GM12878 (cell line): ENCODE measurements at regions not wholly inside any gene's neighbourhood (a gene's known extent, or its start where the extent isn't known, plus 50 kb on each side); places are given as distances from the start of the nearest gene placed in this dataset.

Experiments
- ATAC-seq: fragments of 200-7000 bp; cut with Tn5 transposase; 3 replicates; pipeline ENCODE4 v1.9.1; 2020; ENCODE audit warnings: mild to moderate bottlenecking, moderate library complexity
- BruUV-seq: library from RNA; stranded (reverse); fragments of 400-500 nt; replicated peaks from 2 replicates; lab custom pipeline; 2021; lab: Mats Ljungman, UMichigan
- CTCF ChIA-PET: fragments of 300-600 bp; sonication (Branson Sonifier 250); formaldehyde crosslinking; extraction: SDS; loops from one replicate; lab custom pipeline; 2021; ENCODE audit warnings: inconsistent platforms; lab: Yijun Ruan, JAX
- POLR2A ChIA-PET: fragments of 350-600 bp; formaldehyde crosslinking; extraction: SDS; loops from one replicate; lab custom pipeline; 2021; ENCODE audit warnings: inconsistent platforms; lab: Charles Lee
- RAD21 ChIA-PET: fragments of 300-600 bp; sonication (Branson Sonifier 250); formaldehyde crosslinking; loops from one replicate; lab custom pipeline; 2023; ENCODE audit warnings: antibody characterized with exemption; ENCODE audit not compliant: unreplicated experiment; lab: Charles Lee
- SMC1A ChIA-PET: fragments of 300-600 bp; sonication (Branson Sonifier 250); formaldehyde crosslinking; loops from one replicate; lab custom pipeline; 2023; ENCODE audit not compliant: unreplicated experiment, uncharacterized antibody; lab: Charles Lee
- DNase-seq: peaks from one replicate; pipeline ENCODE4 v3.0.0-alpha.2; 2011; ENCODE audit warnings: low read depth, low spot score
- FAIRE-seq: peaks from 3 replicates; lab custom pipeline; 2011; peaks lifted over from hg19 to GRCh38; lab: Jason Lieb, UNC
- H2AFZ ChIP-seq: 2 replicates; pipeline ENCODE4 v1.6.0; 2011; ENCODE audit warnings: low read depth, low read length, control low read depth; ENCODE audit not compliant: control insufficient read depth
- H3K27ac ChIP-seq: 2 replicates; pipeline ENCODE4 v1.5.1; 2011; ENCODE audit warnings: control low read depth; ENCODE audit not compliant: control insufficient read depth, insufficient read depth
- H3K27me3 ChIP-seq, 2 experiments: replicated peaks in 1 of 2; 2 replicates each; pipeline versions ENCODE4 v1.6.0 to v1.6.1; 2011; ENCODE audit warnings: low read length in 1 of 2; ENCODE audit not compliant: control insufficient read depth in 2 of 2, insufficient read depth in 2 of 2
- H3K36me3 ChIP-seq, 2 experiments: 2 replicates each; pipeline ENCODE4 v1.5.1; 2011; ENCODE audit warnings: low read length in 1 of 2; ENCODE audit not compliant: control insufficient read depth in 2 of 2, insufficient read depth in 2 of 2
- H3K4me1 ChIP-seq: 2 replicates; pipeline ENCODE4 v1.6.1; 2011; ENCODE audit warnings: mild to moderate bottlenecking, low read length, moderate library complexity, mixed read lengths; ENCODE audit not compliant: control insufficient read depth, insufficient read depth
- H3K4me2 ChIP-seq: 2 replicates; pipeline ENCODE4 v1.6.0; 2011; ENCODE audit warnings: control low read depth; ENCODE audit not compliant: control insufficient read depth, insufficient read depth
- H3K4me3 ChIP-seq: fragments of 200-600 bp; sonication (generic); 2 replicates; pipeline ENCODE4 v1.5.1; 2016
- H3K79me2 ChIP-seq: 2 replicates; pipeline ENCODE4 v1.6.0; 2011; ENCODE audit warnings: low read length; ENCODE audit not compliant: control insufficient read depth, insufficient read depth
- H3K9ac ChIP-seq: 2 replicates; pipeline ENCODE4 v1.8.0; 2011; ENCODE audit warnings: low read length, control low read depth, mixed read lengths; ENCODE audit not compliant: control insufficient read depth, insufficient read depth
- H3K9me3 ChIP-seq: replicated peaks from 3 replicates; pipeline ENCODE4 v1.5.1; 2011; ENCODE audit warnings: mild to moderate bottlenecking, low read length; ENCODE audit not compliant: control insufficient read depth, insufficient read depth
- H4K20me1 ChIP-seq: 2 replicates; pipeline ENCODE4 v1.6.0; 2011; ENCODE audit not compliant: control insufficient read depth, insufficient read depth
- ASH2L ChIP-seq: fragments of 300-600, 200-600 bp; sonication (generic); IDR thresholded peaks from 2 replicates; pipeline ENCODE4 v1.6.1; 2017; ENCODE audit warnings: low read depth, mild to moderate bottlenecking, borderline replicate concordance
- ESRRA ChIP-seq: IDR thresholded peaks from 2 replicates; pipeline ENCODE4 v1.6.1; 2012; ENCODE audit warnings: mild to moderate bottlenecking, low read length, improper control_type of control experiment
- JUNB ChIP-seq: IDR thresholded peaks from 2 replicates; pipeline ENCODE4 v1.6.1; 2016; ENCODE audit warnings: antibody characterized with exemption, mild to moderate bottlenecking
- MYB ChIP-seq: fragments of 150-350 bp; IDR thresholded peaks from 2 replicates; pipeline ENCODE4 v1.6.1; 2014; ENCODE audit warnings: mild to moderate bottlenecking, low read depth, low read length, borderline replicate concordance
- RAD21 ChIP-seq: IDR thresholded peaks from 2 replicates; pipeline ENCODE4 v1.6.1; 2011; ENCODE audit warnings: mild to moderate bottlenecking, low read depth, low read length, moderate library complexity; ENCODE audit not compliant: insufficient read depth
- RCOR1 ChIP-seq: conservative IDR thresholded peaks from 2 replicates; pipeline ENCODE4 v1.6.1; 2012; ENCODE audit warnings: low read depth, low read length, improper control_type of control experiment
- RELB ChIP-seq: fragments of 450-650 bp; IDR thresholded peaks from 2 replicates; pipeline ENCODE4 v1.6.1; 2017; ENCODE audit warnings: low read depth, mild to moderate bottlenecking, moderate library complexity
- STAT3 ChIP-seq: IDR thresholded peaks from 2 replicates; pipeline ENCODE4 v1.6.1; 2011; ENCODE audit warnings: low read depth, low read length, improper control_type of control experiment
- ZBED1 ChIP-seq: IDR thresholded peaks from 2 replicates; pipeline ENCODE4 v1.6.1; 2016; ENCODE audit warnings: borderline replicate concordance
- ZNF24 ChIP-seq: fragments of 450-650 bp; IDR thresholded peaks from 2 replicates; pipeline ENCODE4 v1.6.1; 2017; ENCODE audit warnings: antibody characterized with exemption, mild to moderate bottlenecking
- WGBS: methylation state at CpG from one replicate; pipeline ENCODE4 v1.1.6; 2016; ENCODE audit warnings: low lambda C conversion rate; ENCODE audit not compliant: insufficient replicate concordance, insufficient coverage; ENCODE audit errors: missing lambda C conversion rate; 5-methylcytosine and 5-hydroxymethylcytosine counted together
- in situ Hi-C: fragments of 300-500 bp; cut with MboI; formaldehyde crosslinking; loops from 9 replicates; pipeline ENCODE4 v1.14.3; 2018; ENCODE audit warnings: mixed read lengths
- intact Hi-C: fragments of 100-400 bp; cut with micrococcal nuclease; formaldehyde crosslinking; loops from one replicate; pipeline ENCODE4 v1.14.2; 2022; ENCODE audit not compliant: unreplicated experiment
- TF ChIP-seq, protein P1 (sequence below): fragments of 450-650 bp; IDR thresholded peaks from 2 replicates; pipeline ENCODE4 v1.6.1; 2017; ENCODE audit warnings: borderline replicate concordance

DNA sequence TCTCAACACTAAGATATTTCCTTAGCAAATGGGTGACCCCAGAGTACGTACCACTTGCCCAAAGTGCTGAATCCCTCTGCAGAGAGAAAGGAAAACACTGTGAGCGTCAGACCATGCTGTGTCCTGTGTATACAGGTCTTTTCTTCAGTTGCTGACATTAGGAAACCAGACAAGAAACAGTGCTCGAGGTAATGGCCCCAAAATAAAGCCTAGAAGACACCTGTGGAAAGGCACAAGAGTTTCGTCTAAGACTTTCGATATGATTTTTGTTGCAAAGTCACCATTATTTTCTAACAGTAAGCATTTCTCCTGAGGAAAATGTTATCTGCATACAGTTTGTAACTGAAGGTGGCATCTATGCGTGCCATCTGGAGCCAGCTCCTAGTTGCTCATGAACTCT lies 62.0 kb upstream of the SIMC1 start:
- Histone ChIP-seq H3K4me2 (no peak overlapping the region), H3K27ac (no peak overlapping the region), H3K27me3 (peaks cover 0 to 5% of the 10 kb centered on the region in 2 experiments; a peak in 2 of 4 replicates), H3K4me3 (no peak overlapping the region), H3K4me1 (no peaks in the 10 kb centered on the region; the same call in 1 of the 2 replicates), H3K9ac (no peak overlapping the region), H3K9me3 (no peaks in the 10 kb centered on the region), H3K36me3 (no peaks in the 10 kb centered on the region), H3K79me2 (no peaks in the 10 kb centered on the region), H2AFZ (no peak overlapping the region), H4K20me1 (no peaks in the 10 kb centered on the region)
- 20% methylated on average over 6 of the region's 6 CpGs for WGBS
- in situ Hi-C loops (no loop called here), intact Hi-C loops (no loop called here)
- SMC1A ChIA-PET: no interaction called here
- RAD21 ChIA-PET: no interaction called here
- ATAC-seq (no peak), DNase-seq (no peak), FAIRE-seq (no peak)
- BruUV-seq: no TSS peak
- no peak for TF ChIP-seq RAD21
- TF ChIP-seq MYB: no peak
- TF ChIP-seq JUNB: no peak
- no peak for TF ChIP-seq RCOR1
- TF ChIP-seq ESRRA: no peak
- no peak for TF ChIP-seq RELB
- CTCF ChIA-PET: no interaction called here
- POLR2A ChIA-PET: no interaction called here

GRCh38 chr5:176178789-176179188 lies 59.4 kb upstream of the SIMC1 start:
- ChIA-PET POLR2A (no interaction called here), CTCF (no interaction called here), SMC1A (no interaction called here), RAD21 (no interaction called here)
- in situ Hi-C loops: no loop called here
- no peak for FAIRE-seq
- Histone ChIP-seq H2AFZ (no peak overlapping the region), H3K27ac (no peak overlapping the region), H3K27me3 (peaks cover 0 to 4% of the 10 kb centered on the region in 2 experiments; a peak in 2 of 4 replicates), H3K9me3 (no peaks in the 10 kb centered on the region), H3K4me1 (no peaks in the 10 kb centered on the region; the same call in 1 of the 2 replicates), H3K79me2 (no peaks in the 10 kb centered on the region), H4K20me1 (no peaks in the 10 kb centered on the region), H3K4me3 (no peak overlapping the region), H3K36me3 (no peaks in the 10 kb centered on the region), H3K4me2 (no peak overlapping the region), H3K9ac (no peak overlapping the region)
- DNase-seq: no peak
- 92% methylated on average over 3 of the region's 3 CpGs for WGBS
- TF ChIP-seq, protein P1, sequence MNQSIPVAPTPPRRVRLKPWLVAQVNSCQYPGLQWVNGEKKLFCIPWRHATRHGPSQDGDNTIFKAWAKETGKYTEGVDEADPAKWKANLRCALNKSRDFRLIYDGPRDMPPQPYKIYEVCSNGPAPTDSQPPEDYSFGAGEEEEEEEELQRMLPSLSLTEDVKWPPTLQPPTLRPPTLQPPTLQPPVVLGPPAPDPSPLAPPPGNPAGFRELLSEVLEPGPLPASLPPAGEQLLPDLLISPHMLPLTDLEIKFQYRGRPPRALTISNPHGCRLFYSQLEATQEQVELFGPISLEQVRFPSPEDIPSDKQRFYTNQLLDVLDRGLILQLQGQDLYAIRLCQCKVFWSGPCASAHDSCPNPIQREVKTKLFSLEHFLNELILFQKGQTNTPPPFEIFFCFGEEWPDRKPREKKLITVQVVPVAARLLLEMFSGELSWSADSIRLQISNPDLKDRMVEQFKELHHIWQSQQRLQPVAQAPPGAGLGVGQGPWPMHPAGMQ: no peak
- TF ChIP-seq MYB (no peak), ZNF24 (no peak), STAT3 (no peak), ZBED1 (no peak), ASH2L (no peak), RCOR1 (no peak)
- intact Hi-C loops: no loop called here
- BruUV-seq: no TSS peak
- no peak for ATAC-seq
